ENCODE measurements at regions not wholly inside any gene's neighbourhood (a gene's known extent, or its start where the extent isn't known, plus 50 kb on each side); places are given as distances from the start of the nearest gene placed in this dataset.

- H3K4me2 ChIP-seq = no peak overlapping the region
- CTCF ChIA-PET = no interaction called here
- FAIRE-seq (no peak), DNase-seq (ENCODE audit: low read depth in 1 of 2, low spot score in 1 of 2) (no peak), ATAC-seq (no peak)
- TF ChIP-seq JUNB (IDR thresholded peaks at IDR 0.05) = no peak
- no peak for TF ChIP-seq USF2 (IDR thresholded peaks at IDR 0.05)
- no peak for TF ChIP-seq ZC3H11A (IDR thresholded peaks at IDR 0.05)
- no peak for TF ChIP-seq PHF8 (IDR thresholded peaks at IDR 0.05; ENCODE audit: borderline replicate concordance, low read depth)
- no peak for TF ChIP-seq MAZ (IDR thresholded peaks at IDR 0.05; ENCODE audit: borderline replicate concordance, low read depth, low read length)
- TF ChIP-seq RFX5 (IDR thresholded peaks at IDR 0.05) = no peak
- no peak for TF ChIP-seq ESRRA (IDR thresholded peaks at IDR 0.05; ENCODE audit: borderline replicate concordance, low read length)
- TF ChIP-seq BHLHE40 (IDR thresholded peaks at IDR 0.05; ENCODE audit: low read depth, low read length) = no peak
- no peak for TF ChIP-seq HOXB5 (CRISPR knock-in tag; IDR thresholded peaks at IDR 0.05)
- no peak for TF ChIP-seq SMC3 (IDR thresholded peaks at IDR 0.05)
- TF ChIP-seq REST (IDR thresholded peaks at IDR 0.05) = no peak
- no peak for TF ChIP-seq POLR2A (IDR thresholded peaks at IDR 0.05; ENCODE audit: low read length)
- no peak for TF ChIP-seq HES2 (IDR thresholded peaks at IDR 0.05)
- TF ChIP-seq HOXA7 (CRISPR knock-in tag; IDR thresholded peaks at IDR 0.05) = no peak
- no peak for TF ChIP-seq HEYL (CRISPR knock-in tag; IDR thresholded peaks at IDR 0.05)
- no peak for TF ChIP-seq CHD4 (IDR thresholded peaks at IDR 0.05; ENCODE audit: borderline replicate concordance)
- no peak for TF ChIP-seq FOXS1 (CRISPR knock-in tag; IDR thresholded peaks at IDR 0.05)
- TF ChIP-seq POLR2AphosphoS2 (conservative IDR thresholded peaks at IDR 0.05; ENCODE audit: low read length) = no peak
- 20% methylated on average over 3 of the region's 3 CpGs for WGBS (ENCODE audit: missing lambda C conversion rate)
- H3K4me1 ChIP-seq = no peaks in the 10 kb centered on the region
- no peak overlapping the region for H3K4me3 ChIP-seq
- POLR2A ChIA-PET = no interaction called here
- peaks cover 11% of the 10 kb centered on the region; the same call in 2 of the 3 replicates for H3K9me3 ChIP-seq
- H3K27ac ChIP-seq = no peak overlapping the region
Observed at GRCh38 chr2:12061286-12062052, 315.0 kb downstream of the LPIN1 start.

DNA sequence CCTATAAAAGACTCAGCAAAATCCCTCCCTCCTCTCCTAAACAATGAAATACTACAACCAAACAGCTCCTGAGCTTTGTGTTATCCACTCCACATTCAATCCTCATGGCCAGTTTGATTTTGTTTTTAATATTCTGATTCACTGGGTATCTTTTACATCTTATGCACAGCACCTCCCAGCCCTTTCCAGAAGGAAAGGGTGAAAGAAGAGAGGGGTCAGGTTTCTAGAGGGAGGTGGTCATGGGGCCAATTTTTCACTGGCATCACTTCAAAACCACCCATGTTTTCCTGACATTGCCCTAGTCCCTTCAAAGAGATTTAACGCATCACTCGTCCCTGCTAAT, 315.6 kb downstream of the LPIN1 start:
- ATAC-seq (no peak), FAIRE-seq (no peak), DNase-seq (ENCODE audit: low read depth in 1 of 2, low spot score in 1 of 2) (no peak)
- TF ChIP-seq FOXS1 (CRISPR knock-in tag; IDR thresholded peaks at IDR 0.05) (no peak), HMGXB4 (CRISPR knock-in tag; IDR thresholded peaks at IDR 0.05; ENCODE audit: borderline replicate concordance) (no peak), KDM1A (IDR thresholded peaks at IDR 0.05; ENCODE audit: low read depth) (no peak), USF2 (IDR thresholded peaks at IDR 0.05) (no peak), SMC3 (IDR thresholded peaks at IDR 0.05) (no peak), POLR2AphosphoS2 (conservative IDR thresholded peaks at IDR 0.05; ENCODE audit: low read length) (no peak), ZC3H11A (IDR thresholded peaks at IDR 0.05) (no peak), HEYL (CRISPR knock-in tag; IDR thresholded peaks at IDR 0.05) (no peak)
- Histone ChIP-seq H3K4me3 (no peak overlapping the region), H3K4me1 (no peaks in the 10 kb centered on the region), H3K9me3 (peaks cover 11% of the 10 kb centered on the region; the same call in 2 of the 3 replicates), H3K4me2 (no peak overlapping the region), H3K27ac (no peak overlapping the region)
- POLR2A ChIA-PET = no interaction called here
- 58% methylated on average over 2 of the region's 2 CpGs for WGBS (ENCODE audit: missing lambda C conversion rate)
- CTCF ChIA-PET = no interaction called here

Measured in A549 (cell line).